ENCODE measurements at regions not wholly inside any gene's neighbourhood (a gene's known extent, or its start where the extent isn't known, plus 50 kb on each side); places are given as distances from the start of the nearest gene placed in this dataset.

DNA sequence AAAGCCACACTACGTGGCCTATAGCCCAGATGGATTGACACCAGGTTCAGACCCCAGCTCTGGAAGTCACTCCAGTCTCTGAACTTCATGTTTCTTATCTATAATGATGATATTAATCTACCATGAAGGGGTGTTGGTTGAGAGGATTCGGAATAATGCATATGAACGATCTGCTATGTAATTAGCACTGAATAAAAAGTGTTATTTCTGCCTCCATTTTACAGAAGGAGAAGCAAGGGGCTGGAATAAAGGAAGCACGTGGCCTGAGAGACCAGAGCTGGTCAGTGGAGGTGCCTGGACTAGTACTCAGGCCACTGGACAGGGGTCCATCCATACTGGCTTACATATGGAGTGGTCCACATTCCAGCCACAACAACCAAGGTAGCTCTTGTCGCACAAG is 166.5 kb upstream of the MYCN start:
- POLR2A ChIA-PET, result no interaction called here
- CTCF ChIA-PET, result no interaction called here

DNA sequence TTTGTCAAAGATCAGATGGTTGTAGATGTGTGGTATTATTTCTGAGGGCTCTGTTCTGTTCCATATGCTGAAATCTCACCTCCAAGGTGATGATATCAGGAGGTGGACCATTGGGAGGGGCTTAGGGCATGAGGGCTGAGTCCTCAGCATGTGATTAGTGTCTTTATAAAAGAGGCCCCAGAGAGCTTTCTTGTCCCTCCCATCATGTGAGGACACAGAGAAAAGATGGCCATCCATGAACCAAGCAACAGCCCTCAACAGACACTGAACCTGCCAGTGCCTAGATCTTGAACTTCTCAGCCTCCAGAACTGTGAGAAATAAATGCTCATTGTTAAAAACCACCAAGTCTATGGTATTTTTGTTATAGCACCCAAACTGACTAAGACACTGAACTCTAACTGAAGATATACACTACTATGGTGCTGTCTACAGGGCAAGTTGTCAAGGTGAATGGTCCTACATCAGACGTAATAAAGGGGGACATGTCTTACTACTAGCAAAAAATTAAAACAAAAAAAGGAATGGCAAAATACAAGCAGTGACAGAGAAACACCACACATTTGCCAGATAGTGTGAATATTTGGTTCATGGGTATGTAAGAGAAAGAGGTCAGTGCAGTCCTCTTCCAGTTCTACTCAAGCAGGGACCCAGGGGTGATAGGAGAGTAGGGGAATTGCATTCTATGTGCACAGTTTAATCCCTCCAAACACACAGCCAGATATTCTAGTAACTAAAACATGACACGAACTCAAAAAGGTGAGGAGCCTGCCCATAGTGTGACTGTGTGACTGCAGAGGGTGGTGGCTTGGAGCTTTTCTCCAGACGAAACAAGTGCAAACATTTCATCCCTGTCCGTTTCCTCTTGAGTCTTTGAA is 164.4 kb upstream of the MYCN start:
- ChIA-PET POLR2A (no interaction called here), CTCF (no interaction called here)

DNA sequence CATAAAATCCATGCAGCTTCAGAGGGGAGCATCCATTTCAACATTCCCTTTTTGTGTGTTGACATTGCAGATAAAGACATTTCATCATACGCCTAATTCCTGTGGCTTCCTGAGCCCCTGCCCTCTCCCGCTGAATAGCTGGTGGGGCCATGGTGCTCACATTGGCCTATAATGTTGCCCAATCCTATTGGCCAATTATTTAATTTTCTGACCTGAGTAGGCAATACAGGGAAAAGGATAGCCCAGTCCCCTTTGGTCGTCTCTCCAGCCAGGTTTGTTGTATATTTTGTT is 163.8 kb upstream of the MYCN start:
- POLR2A ChIA-PET, result no interaction called here
- CTCF ChIA-PET, result no interaction called here

DNA sequence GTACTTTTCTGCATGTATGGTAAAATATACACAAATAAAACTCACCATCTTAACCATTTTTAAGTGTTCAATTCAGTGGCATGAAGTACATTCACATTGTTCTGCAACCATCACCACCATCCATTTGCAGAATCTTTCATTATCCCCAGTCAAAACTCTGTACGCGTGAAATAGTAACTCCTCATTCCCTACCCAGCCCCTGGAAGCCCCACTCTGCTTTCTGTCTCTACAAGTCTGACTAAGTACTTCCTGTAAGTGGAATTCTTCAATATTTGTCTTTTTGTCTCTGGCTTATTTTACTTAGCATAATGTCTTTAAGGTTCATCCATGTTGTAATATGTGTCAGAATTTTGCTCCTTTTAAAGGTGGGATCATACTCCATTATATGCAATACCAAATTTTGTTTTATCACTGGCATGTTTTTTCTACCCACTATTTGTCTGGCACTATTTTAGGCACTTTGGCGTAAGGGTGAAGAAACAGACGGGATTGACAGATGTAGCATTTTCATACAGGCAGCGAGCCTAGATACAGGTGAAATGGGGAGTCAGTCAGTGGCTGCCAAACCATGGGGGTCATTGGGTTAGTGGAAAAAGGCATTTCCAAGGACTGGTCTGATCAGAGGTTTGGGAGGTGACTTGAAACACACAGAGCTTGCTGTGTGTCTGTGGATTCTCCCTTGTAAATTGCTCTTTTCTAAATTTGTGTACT is 163.2 kb upstream of the MYCN start:
- CTCF ChIA-PET, result no interaction called here
- POLR2A ChIA-PET, result no interaction called here

DNA sequence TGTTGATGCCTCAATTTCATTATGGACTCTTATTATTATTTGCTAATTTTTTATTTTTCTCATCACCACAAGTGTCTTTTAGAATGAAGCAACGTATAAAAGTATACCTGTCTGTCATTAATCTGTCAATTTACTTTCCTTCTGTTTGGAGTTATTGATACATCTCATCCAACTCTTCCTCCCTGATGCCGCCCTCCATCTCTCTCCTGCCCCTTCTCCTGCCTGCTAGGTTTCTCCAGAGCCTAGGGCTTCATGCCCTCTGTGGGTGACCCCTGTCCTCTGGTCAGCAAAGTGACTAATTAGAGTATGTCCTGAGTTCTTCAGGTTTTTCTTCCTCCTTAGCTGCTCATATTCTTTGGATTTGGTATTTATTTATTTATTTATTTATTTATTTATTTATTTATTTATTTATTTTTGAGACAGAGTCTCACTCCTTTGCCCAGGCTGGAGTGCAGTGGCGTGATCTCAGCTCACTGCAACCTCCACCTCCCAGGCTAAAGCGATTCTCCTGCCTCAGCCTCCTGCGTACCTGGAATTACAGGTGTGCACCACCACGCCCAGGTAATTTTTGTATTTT is 162.5 kb upstream of the MYCN start:
- POLR2A ChIA-PET, result no interaction called here

DNA sequence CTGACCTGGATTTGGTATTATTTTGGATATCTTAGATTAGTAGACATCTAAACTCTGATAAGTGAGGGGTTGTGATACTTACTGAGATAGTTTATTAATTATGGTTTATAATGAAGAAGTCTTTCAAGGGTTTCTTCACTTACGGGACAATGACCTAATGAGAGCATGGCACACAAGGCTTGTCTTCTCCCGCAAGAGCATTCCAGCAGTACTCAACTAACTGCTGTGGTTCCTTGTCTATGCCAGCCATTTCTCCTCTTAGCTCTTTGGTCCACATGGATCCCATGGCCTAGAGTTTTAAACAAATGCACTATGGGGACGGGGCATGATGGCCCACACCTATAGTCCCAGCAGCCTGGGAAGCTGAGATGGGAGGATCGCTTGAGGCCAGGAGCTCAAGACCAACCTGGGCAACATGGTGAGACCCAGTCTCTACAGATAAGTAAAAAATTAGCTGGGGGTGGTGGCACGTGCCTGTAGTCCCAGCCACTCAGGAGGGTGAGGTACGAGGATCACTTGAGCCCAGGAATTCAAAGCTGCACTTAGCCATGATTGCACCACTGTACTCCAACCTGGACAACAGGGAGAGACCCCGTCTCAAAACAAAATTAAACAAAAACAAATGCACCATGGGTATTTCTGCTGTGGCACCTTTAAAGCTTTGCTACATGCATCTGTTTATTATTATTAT is 161.7 kb upstream of the MYCN start:
- ChIA-PET POLR2A (no interaction called here), CTCF (no interaction called here)

More for the DNA sequence above, 162.5 kb upstream of the MYCN start:
- CTCF ChIA-PET, result no interaction called here

DNA sequence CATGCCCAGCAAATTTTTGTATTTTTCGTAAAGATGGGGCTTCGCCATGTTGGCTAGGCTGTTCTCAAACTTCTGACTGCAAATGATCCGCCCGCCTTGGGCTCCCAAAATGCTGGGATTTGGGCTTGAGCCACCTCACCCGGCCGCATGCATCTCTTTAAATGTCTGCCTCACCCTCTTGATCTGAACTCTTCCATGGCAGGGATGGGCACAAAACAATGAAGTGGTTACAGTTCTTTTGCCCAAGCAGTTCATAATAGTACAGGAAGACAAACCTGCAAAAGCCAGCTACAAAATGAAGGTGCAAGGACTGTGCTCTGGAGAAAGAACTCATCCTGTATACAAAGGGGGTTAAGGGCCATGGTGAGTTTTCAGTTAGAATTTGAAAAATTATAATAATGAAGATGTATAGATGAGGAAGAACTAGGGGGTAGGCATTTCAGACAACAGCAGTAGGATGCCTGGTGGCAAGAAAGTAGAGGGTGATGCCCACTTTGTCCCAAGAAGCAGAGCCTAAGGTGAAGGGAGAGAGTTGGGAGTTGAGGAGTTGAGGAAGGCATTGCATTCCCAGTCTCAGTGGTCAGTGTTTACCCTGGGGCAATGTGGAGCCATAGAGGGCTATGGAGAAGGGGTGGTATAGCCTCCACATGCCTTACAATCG is 160.8 kb upstream of the MYCN start:
- ChIA-PET CTCF (no interaction called here), POLR2A (no interaction called here)

DNA sequence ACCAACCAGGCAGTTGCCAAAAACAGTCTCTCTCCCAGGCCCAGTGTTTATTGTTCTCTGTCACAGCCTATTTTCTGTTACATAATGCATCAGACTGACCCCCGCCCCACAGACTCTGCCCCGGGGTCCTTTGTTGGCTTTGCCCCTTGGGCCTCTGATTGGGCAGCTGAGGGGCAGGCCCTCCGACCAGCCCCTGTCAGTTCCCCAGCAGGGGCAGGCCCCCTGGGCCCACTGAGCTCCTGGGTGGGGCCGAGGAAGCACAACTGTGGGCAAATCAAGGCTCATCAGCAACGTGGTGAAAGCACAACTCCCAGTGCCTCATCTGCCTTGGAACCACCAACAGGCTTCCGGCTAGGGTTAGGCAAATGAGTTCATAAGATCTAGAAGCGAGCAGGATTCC is 160.1 kb upstream of the MYCN start:
- ChIA-PET CTCF (no interaction called here), POLR2A (no interaction called here)

DNA sequence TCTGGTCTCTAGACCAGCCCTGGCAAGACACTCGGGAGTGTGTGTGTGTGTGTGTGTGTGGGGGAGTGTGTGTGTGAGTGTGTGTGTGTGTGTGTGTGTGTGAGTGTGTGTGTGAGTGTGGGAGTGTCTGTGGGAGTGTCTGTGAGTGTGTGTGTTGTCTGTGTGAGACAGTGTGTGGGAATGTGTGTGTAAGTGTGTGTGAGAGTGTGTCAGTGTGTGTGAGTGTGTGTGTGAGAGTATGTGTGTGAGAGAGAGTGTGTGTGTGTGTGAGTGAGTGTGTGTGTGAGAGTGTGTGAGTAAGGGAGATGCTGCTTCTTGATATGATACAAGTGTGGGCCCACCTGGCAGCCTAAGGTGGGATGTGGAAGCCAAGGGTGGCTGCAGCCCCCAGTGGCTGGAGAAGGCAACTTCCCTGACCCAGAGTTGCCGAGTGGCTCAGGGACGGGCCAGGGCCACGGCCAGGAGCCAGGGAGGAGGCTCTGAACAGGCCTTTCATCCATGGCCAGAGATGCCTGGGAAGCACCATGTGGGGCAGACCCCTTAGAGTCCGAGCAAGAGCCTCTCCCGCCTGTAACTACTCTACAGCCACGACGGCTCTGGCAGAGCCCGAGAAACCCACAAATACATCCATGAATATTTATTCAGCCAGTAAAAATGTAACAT is 159.3 kb upstream of the MYCN start:
- POLR2A ChIA-PET, result no interaction called here

DNA sequence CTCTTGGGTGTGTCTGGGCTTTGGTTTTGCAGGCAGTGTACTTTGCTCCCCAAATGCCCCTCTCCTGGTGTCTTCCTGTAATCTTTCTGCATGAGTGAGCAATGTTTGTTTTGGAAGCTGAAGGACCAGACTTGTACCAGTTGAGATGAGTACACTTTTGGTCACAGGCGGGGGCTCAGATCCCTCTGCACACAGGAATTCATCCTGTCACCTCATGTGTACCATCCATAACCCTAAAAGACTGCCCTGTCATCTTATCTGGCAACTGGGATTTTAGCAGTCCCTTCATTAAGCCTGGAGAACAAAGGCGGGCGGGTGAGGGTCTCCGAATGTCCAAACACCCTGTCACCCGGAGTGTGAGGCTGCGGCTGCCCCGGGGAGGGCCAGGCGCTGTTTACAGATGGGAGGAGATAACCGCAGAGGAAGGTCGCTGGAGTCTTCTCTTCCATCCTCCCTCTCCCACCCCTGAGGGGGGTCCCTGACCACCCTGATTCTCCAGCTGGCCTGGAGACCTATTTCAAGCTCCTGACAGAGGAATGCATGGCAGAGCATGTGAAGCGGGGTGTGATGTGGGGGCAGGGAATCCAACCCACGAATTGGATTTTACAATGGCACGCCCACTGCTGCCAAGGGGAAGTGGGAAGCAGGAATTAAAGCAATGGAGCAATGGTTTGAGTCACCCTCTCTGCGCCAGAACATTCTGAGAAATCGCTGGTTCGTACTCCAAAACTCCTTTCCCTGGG is 158.2 kb upstream of the MYCN start:
- CTCF ChIA-PET, result no interaction called here
- POLR2A ChIA-PET, result no interaction called here

More for the DNA sequence above, 159.3 kb upstream of the MYCN start:
- CTCF ChIA-PET, result no interaction called here

DNA sequence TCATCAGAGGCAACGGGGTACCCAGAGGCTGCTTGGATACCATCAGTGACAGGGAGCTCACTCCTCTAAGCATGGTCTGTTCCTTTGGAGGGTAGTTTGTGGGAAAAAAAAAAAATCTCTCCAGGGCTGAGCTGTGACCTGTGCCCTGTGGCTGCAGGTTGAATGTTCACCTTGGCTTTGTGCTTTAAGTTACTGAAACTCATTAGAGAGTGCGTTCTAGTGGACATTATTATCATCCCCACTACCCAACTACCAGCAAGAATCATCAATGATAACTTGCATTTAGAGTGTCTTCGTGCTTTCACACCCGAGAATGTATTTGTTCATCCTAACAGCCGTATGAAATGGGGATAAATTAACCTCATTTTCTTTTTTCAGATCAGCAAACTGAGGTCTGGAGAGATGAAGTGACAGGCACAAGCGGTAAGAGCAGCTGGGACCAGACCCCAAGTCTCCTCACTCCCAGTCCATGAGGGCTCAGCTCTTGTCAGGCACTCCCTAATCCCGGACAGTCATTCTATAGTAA is 157.5 kb upstream of the MYCN start:
- CTCF ChIA-PET, result no interaction called here

DNA sequence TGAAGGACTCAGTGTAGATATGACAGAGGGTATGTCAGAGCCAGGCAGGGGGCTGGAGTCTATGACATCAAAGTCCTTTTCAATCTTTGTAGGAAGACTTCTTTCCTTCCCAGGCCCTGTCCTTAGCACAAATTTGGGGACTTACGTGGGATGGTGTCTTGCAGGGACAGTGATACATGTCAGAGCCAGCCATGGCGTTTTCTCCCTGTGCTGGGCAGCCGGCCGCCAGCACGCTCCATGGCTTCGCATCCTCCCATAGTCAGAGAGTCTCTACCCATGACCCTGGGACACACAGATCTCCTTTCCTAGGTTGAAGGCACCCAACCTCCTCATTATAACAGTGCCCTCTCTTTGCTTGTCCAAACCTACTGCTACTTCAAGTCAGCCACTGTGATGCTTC is 156.9 kb upstream of the MYCN start:
- POLR2A ChIA-PET, result no interaction called here
- CTCF ChIA-PET, result no interaction called here

More for the DNA sequence above, 157.5 kb upstream of the MYCN start:
- POLR2A ChIA-PET, result no interaction called here

DNA sequence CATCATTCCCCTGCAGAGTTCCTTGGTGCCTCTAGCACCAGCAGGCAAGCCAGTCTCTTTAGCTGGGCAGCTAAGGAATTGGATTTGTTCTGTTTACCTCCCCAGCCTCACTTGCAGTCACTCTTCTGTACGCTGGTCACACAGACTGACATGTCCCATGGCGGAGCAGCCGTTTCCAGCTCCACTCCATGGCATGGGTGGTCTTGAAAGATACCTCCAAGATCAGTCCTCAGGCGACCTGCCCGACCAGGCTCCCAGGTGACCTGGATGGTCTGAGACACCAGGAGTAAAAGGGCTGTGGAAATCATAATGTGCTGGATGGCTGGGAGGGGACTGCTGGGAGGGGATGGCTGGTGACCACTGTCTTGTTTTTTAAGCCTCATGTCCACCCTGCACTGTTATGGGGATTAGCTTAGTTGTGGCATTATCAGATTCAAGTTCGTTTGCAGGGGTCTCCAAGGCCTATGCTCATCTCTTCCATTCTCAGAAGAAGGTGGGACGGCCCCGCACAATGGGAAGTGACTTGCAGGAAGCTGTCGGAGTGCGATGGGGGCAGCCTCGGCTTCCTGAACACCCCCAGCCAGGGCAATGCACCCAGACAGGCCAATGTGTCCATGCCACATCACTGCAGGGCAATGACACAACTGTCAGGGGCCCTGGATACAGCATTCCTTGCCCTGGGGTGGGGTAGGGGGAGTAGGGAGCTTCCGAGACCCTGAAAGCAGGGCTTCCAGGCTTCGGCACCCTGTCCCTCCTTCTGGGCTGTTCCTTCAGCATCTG is 156.1 kb upstream of the MYCN start:
- POLR2A ChIA-PET, result no interaction called here
- CTCF ChIA-PET, result no interaction called here

DNA sequence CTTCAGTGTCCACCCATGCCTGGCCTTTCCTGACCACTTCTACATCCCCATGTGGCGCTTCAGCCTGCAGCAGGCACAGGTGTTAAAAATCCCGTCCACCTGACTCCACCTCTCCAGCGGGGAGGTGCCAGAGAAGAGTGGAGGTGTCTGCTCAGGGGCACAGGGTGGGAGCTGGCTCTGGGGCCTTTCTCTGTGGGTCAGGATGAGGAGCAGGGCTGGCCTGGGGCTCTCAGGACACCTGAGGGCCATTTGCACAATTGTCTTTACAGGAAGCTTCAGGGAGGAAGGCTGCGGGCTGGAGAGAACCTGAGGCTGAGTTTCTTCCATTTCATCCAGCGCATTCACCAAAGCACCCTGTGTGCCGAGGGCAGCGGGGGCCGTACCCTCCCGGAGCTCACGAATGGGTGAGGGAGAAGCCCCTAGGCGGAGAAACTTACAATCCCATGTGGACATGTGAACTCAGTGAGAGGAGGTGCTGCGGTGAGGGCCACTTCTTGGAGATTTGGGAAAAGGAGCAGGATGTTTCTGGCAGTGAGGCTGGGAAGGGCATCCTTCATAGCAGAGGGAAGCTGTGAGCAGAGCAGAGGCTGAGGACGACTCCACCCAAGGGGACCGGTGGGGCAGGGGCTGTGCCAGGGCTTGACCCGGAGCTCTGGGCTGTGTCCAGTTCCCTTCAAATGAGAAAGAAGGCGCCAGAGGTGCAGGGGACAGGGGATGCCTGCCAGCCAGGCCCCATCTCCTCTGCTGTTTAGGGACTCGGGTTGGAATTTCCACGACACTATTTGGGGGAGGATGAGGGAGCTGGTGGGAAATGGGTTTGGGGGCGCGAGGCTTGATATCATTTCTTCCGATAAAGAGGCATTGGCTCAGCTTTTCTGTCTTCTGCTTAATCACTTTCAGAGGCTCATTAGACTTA is 155.2 kb upstream of the MYCN start:
- CTCF ChIA-PET, result no interaction called here
- POLR2A ChIA-PET, result no interaction called here

DNA sequence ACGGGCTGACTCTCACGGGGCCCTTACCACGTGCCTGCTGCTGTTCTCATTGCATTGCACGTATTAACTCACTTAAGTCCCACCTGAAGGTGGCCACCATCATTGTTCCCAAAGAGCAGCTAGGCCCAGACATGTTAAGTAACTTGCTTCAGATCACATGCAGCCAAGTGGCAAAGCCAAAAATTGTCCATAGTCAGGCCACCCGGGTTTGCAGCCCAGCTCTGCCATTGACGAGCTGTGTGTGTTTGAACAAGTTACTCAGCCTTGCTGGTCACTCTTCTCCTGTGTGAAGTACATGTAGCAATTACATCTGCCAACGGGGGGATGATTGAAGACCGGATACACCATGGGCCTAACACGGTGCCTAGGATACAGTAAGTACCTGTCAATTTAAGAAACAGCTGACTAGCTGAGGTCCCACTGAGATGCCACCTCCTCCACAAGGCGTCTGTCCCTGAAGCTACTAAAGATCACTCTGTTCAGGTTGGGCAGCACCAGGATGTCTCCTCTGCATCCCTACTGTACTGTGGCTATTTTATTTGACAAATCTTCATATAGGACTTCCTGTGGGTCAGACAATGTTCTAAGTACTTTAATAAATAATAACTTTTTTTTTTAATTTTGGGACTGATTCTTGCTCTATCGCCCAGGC is 154.2 kb upstream of the MYCN start:
- ChIA-PET CTCF (no interaction called here), POLR2A (no interaction called here)

DNA sequence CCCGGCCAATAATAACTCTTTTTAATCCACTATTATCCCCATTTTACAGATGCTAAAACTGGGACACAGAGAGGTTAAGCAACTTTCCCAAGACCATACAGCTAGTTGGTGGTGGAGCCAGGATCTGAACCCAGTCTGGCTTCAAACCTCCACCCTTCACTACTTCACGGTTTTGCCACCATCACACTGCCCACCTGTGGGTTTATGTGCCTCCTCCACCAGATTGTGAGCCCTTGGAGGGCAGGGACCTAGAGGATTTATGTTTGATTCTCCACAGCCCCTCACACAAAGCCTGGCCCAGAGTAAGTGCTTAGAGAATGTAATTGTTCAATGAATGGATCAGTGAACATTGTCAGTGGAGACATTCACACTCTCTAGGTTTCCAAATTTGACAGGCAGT is 153.4 kb upstream of the MYCN start:
- ChIA-PET CTCF (no interaction called here), POLR2A (no interaction called here)
